OCI-LY3 (cell line): ENCODE measurements at regions not wholly inside any gene's neighbourhood (a gene's known extent, or its start where the extent isn't known, plus 50 kb on each side); places are given as distances from the start of the nearest gene placed in this dataset.

Source experiments
- EZH2phosphoT487 ChIP-seq: fragments of 200-600 bp; shearing (Covaris generic); IDR thresholded peaks from 2 replicates; pipeline ENCODE4 v1.6.1; 2018; ENCODE audit warnings: antibody characterized with exemption, mixed run types, low read depth
- TF ChIP-seq, protein P1 (sequence below): fragments of 200-600, 300-600 bp; sonication (generic); IDR thresholded peaks from 2 replicates; pipeline ENCODE4 v1.5.1; 2014; ENCODE audit warnings: antibody characterized with exemption, low read length, low read depth

GRCh38 chr2:143856978-143857377 is 662.9 kb downstream of the ZEB2 start:
- TF ChIP-seq, protein P1, sequence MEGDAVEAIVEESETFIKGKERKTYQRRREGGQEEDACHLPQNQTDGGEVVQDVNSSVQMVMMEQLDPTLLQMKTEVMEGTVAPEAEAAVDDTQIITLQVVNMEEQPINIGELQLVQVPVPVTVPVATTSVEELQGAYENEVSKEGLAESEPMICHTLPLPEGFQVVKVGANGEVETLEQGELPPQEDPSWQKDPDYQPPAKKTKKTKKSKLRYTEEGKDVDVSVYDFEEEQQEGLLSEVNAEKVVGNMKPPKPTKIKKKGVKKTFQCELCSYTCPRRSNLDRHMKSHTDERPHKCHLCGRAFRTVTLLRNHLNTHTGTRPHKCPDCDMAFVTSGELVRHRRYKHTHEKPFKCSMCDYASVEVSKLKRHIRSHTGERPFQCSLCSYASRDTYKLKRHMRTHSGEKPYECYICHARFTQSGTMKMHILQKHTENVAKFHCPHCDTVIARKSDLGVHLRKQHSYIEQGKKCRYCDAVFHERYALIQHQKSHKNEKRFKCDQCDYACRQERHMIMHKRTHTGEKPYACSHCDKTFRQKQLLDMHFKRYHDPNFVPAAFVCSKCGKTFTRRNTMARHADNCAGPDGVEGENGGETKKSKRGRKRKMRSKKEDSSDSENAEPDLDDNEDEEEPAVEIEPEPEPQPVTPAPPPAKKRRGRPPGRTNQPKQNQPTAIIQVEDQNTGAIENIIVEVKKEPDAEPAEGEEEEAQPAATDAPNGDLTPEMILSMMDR = no peak
- no peak for TF ChIP-seq EZH2phosphoT487
